ENCODE measurements at regions not wholly inside any gene's neighbourhood (a gene's known extent, or its start where the extent isn't known, plus 50 kb on each side); places are given as distances from the start of the nearest gene placed in this dataset.

DNA sequence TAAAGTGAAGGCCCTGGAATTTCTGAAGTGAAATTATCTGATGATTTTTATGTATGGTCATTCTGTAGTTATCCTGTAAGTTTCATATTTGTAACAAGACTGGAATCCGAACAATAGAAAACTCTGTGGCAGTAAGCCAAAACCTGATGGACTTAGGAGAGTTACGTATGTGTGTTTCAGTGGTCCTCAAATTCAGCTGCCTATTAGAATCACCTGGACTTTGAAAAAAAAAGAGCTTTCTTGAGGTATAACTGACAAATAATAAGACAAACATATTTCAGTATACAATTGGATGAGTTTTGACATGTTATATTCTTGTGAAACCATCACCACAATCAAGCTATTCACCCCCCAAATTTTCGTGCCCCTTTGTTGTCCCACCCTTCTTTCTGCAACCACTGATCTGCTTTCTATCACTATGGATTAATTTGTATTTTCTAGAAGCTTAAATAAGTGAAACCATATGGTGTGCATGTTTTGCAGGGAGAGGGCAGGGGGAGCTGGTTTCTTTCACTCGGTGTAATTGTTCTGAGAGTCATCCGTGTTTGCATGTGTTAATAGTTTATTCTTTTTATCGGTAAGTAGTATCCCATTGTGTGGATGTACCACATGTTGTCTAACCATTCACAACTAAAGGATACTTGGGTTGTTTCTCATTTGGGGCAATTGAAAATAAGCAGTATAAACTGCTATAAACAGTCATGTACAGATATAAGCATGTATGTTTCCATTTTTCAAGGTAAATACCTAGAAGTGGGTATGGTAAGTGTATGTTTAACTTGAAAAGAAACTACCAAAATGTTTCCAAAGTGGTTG lies 50.2 kb upstream of the EML4 start:
- H3K27ac Mint-ChIP-seq = no peak overlapping the region
- H3K9me3 Mint-ChIP-seq (ENCODE audit: insufficient read depth) = peaks cover 19% of the 10 kb centered on the region
- peaks cover 44% of the 10 kb centered on the region for H3K4me1 Mint-ChIP-seq (ENCODE audit: low read depth)
- DNase-seq (no peak), ATAC-seq (no peak)
- ChIA-PET CTCF (interaction anchor here (0.6 to 4.5 kb wide), 6 partner anchors 9 to 178 kb away, joined by 3 to 28 read pairs (median 6); no protein-coding TSS in a partner anchor), POLR2A (interaction anchor here (2.1 to 5.9 kb wide), 2 partner anchors 13 kb away, joined by 7 to 41 read pairs; no protein-coding TSS in a partner anchor)
- H3K36me3 Mint-ChIP-seq (ENCODE audit: low read depth) = peaks cover 18% of the 10 kb centered on the region
- peaks cover 2% of the 10 kb centered on the region for H3K27me3 Mint-ChIP-seq (ENCODE audit: low read depth)
- H3K4me3 Mint-ChIP-seq = no peak overlapping the region

All from activated CD8-positive, alpha-beta T cell treated with anti-CD3 and anti-CD28 coated beads, Interleukin-2, amount 10 ng/mL, durations not matched to agents 7 days and 5 days (primary cell).